HepG2 (cell line): ENCODE measurements at regions not wholly inside any gene's neighbourhood (a gene's known extent, or its start where the extent isn't known, plus 50 kb on each side); places are given as distances from the start of the nearest gene placed in this dataset.

Experiments
- ATAC-seq: fragments of 200-7000 bp; cut with Tn5 transposase; 3 replicates; pipeline ENCODE4 v1.9.1; 2020; ENCODE audit warnings: mild to moderate bottlenecking, moderate library complexity
- BruUV-seq: library from RNA; stranded (reverse); fragments of 400-500 nt; replicated peaks from 2 replicates; lab custom pipeline; 2021; lab: Mats Ljungman, UMichigan
- CTCF ChIA-PET: fragments of 300-600 bp; formaldehyde crosslinking; extraction: SDS; loops from one replicate; lab custom pipeline; 2021; ENCODE audit warnings: low total read pairs, inconsistent platforms, low intra/inter-chr PET ratio; lab: Yijun Ruan, JAX
- POLR2A ChIA-PET: fragments of 350-600 bp; sonication (Branson Sonifier 250); formaldehyde crosslinking; loops from one replicate; lab custom pipeline; 2020; ENCODE audit warnings: antibody characterized with exemption, inconsistent platforms; lab: Yijun Ruan, JAX
- DNase-seq: peaks from one replicate; pipeline ENCODE4 v3.0.0-alpha.2; 2015; ENCODE audit warnings: low spot score
- FAIRE-seq: peaks from 3 replicates; lab custom pipeline; 2011; peaks lifted over from hg19 to GRCh38; lab: Jason Lieb, UNC
- H2AFZ ChIP-seq: one replicate; pipeline ENCODE4 v1.6.1; 2011; ENCODE audit warnings: low read length, inconsistent platforms
- H3K27ac ChIP-seq: fragments of 300-600 bp; 3 replicates; pipeline ENCODE4 v1.8.0; 2011; ENCODE audit warnings: mixed run types, mild to moderate bottlenecking, mixed read lengths, low read length, inconsistent platforms; ENCODE audit not compliant: insufficient read depth; ENCODE audit errors: extremely low read length
- H3K27me3 ChIP-seq, 2 experiments: fragments of 200-600 bp in 1 of 2; 2 replicates in 1 of 2; 3 replicates in 1 of 2; pipeline versions ENCODE4 v1.6.0 to v1.8.0; 2011; ENCODE audit warnings: low read length in 2 of 2, mild to moderate bottlenecking in 2 of 2, moderate library complexity in 2 of 2, inconsistent platforms in 1 of 2; ENCODE audit not compliant: insufficient read depth in 2 of 2, control insufficient read depth in 1 of 2
- H3K36me3 ChIP-seq, 2 experiments: fragments of 200-600 bp in 1 of 2; replicated peaks in 1 of 2; 2 replicates in 1 of 2; 3 replicates in 1 of 2; pipeline versions ENCODE4 v1.5.1 to v1.8.0; 2011; ENCODE audit warnings: low read length in 2 of 2, inconsistent platforms in 1 of 2; ENCODE audit not compliant: insufficient read depth in 2 of 2, control insufficient read depth in 1 of 2
- H3K4me1 ChIP-seq: 2 replicates; pipeline ENCODE4 v1.5.1; 2012; ENCODE audit warnings: low read length, inconsistent platforms; ENCODE audit not compliant: insufficient read depth
- H3K4me2 ChIP-seq: 2 replicates; pipeline ENCODE4 v1.6.0; 2011; ENCODE audit warnings: low read depth, low read length, inconsistent platforms
- H3K4me3 ChIP-seq, 3 experiments: fragments of 200-600 bp in 1 of 3; sonication (generic), shearing (Covaris generic) in 1 of 3; replicated peaks in 1 of 3; 2 replicates each; pipeline ENCODE4 v1.5.1; 2011 to 2016; ENCODE audit warnings: low read length in 3 of 3, inconsistent platforms in 2 of 3, low read depth in 2 of 3, mild to moderate bottlenecking in 2 of 3, control low read depth in 1 of 3, mixed read lengths in 1 of 3; ENCODE audit not compliant: insufficient read depth in 1 of 3
- H3K79me2 ChIP-seq: one replicate; pipeline ENCODE4 v1.6.1; 2011; ENCODE audit warnings: low read length, inconsistent platforms; ENCODE audit not compliant: insufficient read depth
- H3K9ac ChIP-seq: 2 replicates; pipeline ENCODE4 v1.6.0; 2011; ENCODE audit warnings: mild to moderate bottlenecking, low read depth, low read length, inconsistent platforms; ENCODE audit not compliant: insufficient read depth
- H3K9me3 ChIP-seq: 2 replicates; pipeline ENCODE4 v1.5.1; 2012; ENCODE audit warnings: mild to moderate bottlenecking, low read length
- H4K20me1 ChIP-seq: 2 replicates; pipeline ENCODE4 v1.6.0; 2011; ENCODE audit warnings: inconsistent platforms, mild to moderate bottlenecking, low read length, moderate library complexity; ENCODE audit not compliant: insufficient read depth
- BRF2 ChIP-seq: sonication (generic); formaldehyde crosslinking; IDR thresholded peaks from 2 replicates; pipeline ENCODE4 v1.8.1; 2022; ENCODE audit warnings: mild to moderate bottlenecking, missing genetic modification reagents
- LCORL ChIP-seq, 2 experiments: fragments of 450-650 bp in 1 of 2; sonication (generic) in 1 of 2; formaldehyde crosslinking in 1 of 2; IDR thresholded peaks; 2 replicates each; pipeline versions ENCODE4 v1.5.0 to v1.6.1; 2017 to 2020; ENCODE audit warnings: antibody characterized with exemption in 1 of 2, missing genetic modification reagents in 1 of 2
- MTERF4 ChIP-seq: sonication (generic); formaldehyde crosslinking; IDR thresholded peaks from 2 replicates; pipeline ENCODE4 v1.8.0; 2023; ENCODE audit warnings: mild to moderate bottlenecking, missing genetic modification reagents
- MYC ChIP-seq: sonication (generic); formaldehyde crosslinking; IDR thresholded peaks from 2 replicates; pipeline ENCODE4 v1.9.0; 2021; ENCODE audit warnings: missing genetic modification reagents, borderline replicate concordance
- SATB2 ChIP-seq: sonication (generic); formaldehyde crosslinking; IDR thresholded peaks from 2 replicates; pipeline ENCODE4 v1.5.0; 2020; ENCODE audit warnings: missing genetic modification reagents
- TCF7 ChIP-seq: sonication (generic); IDR thresholded peaks from 2 replicates; pipeline ENCODE4 v1.6.1; 2016; ENCODE audit warnings: antibody characterized with exemption, low read depth
- TFDP2 ChIP-seq: sonication (generic); formaldehyde crosslinking; IDR thresholded peaks from 2 replicates; pipeline ENCODE4 v1.4.0; 2020; ENCODE audit warnings: missing genetic modification reagents
- ZNF143 ChIP-seq: sonication (generic); formaldehyde crosslinking; IDR thresholded peaks from 2 replicates; pipeline ENCODE4 v1.4.0; 2020; ENCODE audit warnings: missing genetic modification reagents
- ZNF20 ChIP-seq: sonication (generic); formaldehyde crosslinking; IDR thresholded peaks from 2 replicates; pipeline ENCODE4 v1.4.0; 2020; ENCODE audit warnings: mild to moderate bottlenecking, moderate library complexity, missing genetic modification reagents
- ZNF260 ChIP-seq: sonication (generic); formaldehyde crosslinking; IDR thresholded peaks from 2 replicates; pipeline ENCODE4 v1.4.0; 2020; ENCODE audit warnings: missing genetic modification reagents, low read depth, mild to moderate bottlenecking, borderline replicate concordance
- ZNF317 ChIP-seq: sonication (generic); formaldehyde crosslinking; IDR thresholded peaks from 2 replicates; pipeline ENCODE4 v1.5.0; 2020; ENCODE audit warnings: mild to moderate bottlenecking, missing genetic modification reagents
- ZNF543 ChIP-seq: sonication (generic); formaldehyde crosslinking; IDR thresholded peaks from 2 replicates; pipeline ENCODE4 v1.4.0; 2020; ENCODE audit warnings: mild to moderate bottlenecking, missing genetic modification reagents
- ZNF678 ChIP-seq: sonication (generic); formaldehyde crosslinking; IDR thresholded peaks from 2 replicates; pipeline ENCODE4 v1.4.0; 2020; ENCODE audit warnings: mild to moderate bottlenecking, missing genetic modification reagents
- ZNF784 ChIP-seq: sonication (generic); formaldehyde crosslinking; IDR thresholded peaks from 2 replicates; pipeline ENCODE4 v1.5.1; 2020; ENCODE audit warnings: missing genetic modification reagents, mild to moderate bottlenecking, borderline replicate concordance
- WGBS: methylation state at CpG from one replicate; pipeline ENCODE4 v1.1.6; 2017; ENCODE audit warnings: low lambda C conversion rate; 5-methylcytosine and 5-hydroxymethylcytosine counted together
- in situ Hi-C: cut with HindIII; loops from 2 replicates; pipeline ENCODE4 v1.10.0; 2017; ENCODE audit warnings: low pct_unique_long_range_greater_than_20kb; ENCODE audit not compliant: extremely low pct_ligation_motif_present
- intact Hi-C: fragments of 100-400 bp; cut with micrococcal nuclease; formaldehyde crosslinking; loops from one replicate; pipeline ENCODE4 v1.10.0; 2022; ENCODE audit not compliant: unreplicated experiment

- BruUV-seq = no TSS peak
- WGBS = 32% methylated on average over 4 of the region's 6 CpGs
- H4K20me1 ChIP-seq = no peaks in the 10 kb centered on the region
- no peak for FAIRE-seq
- TF ChIP-seq MTERF4 (CRISPR knock-in tag) = no peak
- no peak for TF ChIP-seq TFDP2
- TF ChIP-seq ZNF784 (CRISPR knock-in tag) = no peak
- TF ChIP-seq ZNF143 (CRISPR knock-in tag) = no peak
- TF ChIP-seq, all 625 proteins: peak for 0
- intact Hi-C loops = no loop called here
- in situ Hi-C loops = no loop called here
- no peak for ATAC-seq
- Histone ChIP-seq H3K27me3 (peaks cover 0 to 4% of the 10 kb centered on the region in 2 experiments; a peak in 2 of 5 replicates), H3K79me2 (no peaks in the 10 kb centered on the region), H3K4me2 (no peak overlapping the region), H3K27ac (no peak overlapping the region), H3K9me3 (no peaks in the 10 kb centered on the region), H3K4me1 (no peaks in the 10 kb centered on the region), H3K36me3 (no peaks in the 10 kb centered on the region), H2AFZ (no peak overlapping the region), H3K4me3 (no peak overlapping the region), H3K9ac (no peak overlapping the region)
- DNase-seq = no peak
- CTCF ChIA-PET = no interaction called here
- POLR2A ChIA-PET = no interaction called here
Observed at GRCh38 chr10:117740691-117741222, 198.2 kb downstream of the EMX2 start.

GRCh38 chr10:117741524-117741923 is 199.0 kb downstream of the EMX2 start:
- Histone ChIP-seq H3K36me3 (no peaks in the 10 kb centered on the region), H3K9ac (no peak overlapping the region), H3K27ac (no peak overlapping the region), H3K9me3 (no peaks in the 10 kb centered on the region), H3K79me2 (no peaks in the 10 kb centered on the region), H2AFZ (no peak overlapping the region), H3K4me3 (no peak overlapping the region), H3K4me2 (no peak overlapping the region), H3K4me1 (no peaks in the 10 kb centered on the region), H3K27me3 (peaks cover 0 to 3% of the 10 kb centered on the region in 2 experiments; a peak in 2 of 5 replicates), H4K20me1 (no peaks in the 10 kb centered on the region)
- FAIRE-seq (no peak), DNase-seq (no peak), ATAC-seq (no peak)
- intact Hi-C loops = no loop called here
- ChIA-PET POLR2A (no interaction called here), CTCF (no interaction called here)
- WGBS = 17% methylated on average over 3 of the region's 4 CpGs
- in situ Hi-C loops = no loop called here
- TF ChIP-seq LCORL (IDR thresholded peaks at IDR 0.05) (no peak), LCORL (CRISPR knock-in tag; IDR thresholded peaks at IDR 0.05) (no peak), ZNF20 (no peak), ZNF543 (CRISPR knock-in tag) (no peak), ZNF260 (CRISPR knock-in tag) (no peak), ZNF678 (CRISPR knock-in tag) (no peak), MYC (CRISPR knock-in tag) (no peak), SATB2 (CRISPR knock-in tag) (no peak), BRF2 (no peak), TCF7 (no peak), ZNF317 (CRISPR knock-in tag) (no peak)
- no TSS peak for BruUV-seq
